ENCODE measurements at regions not wholly inside any gene's neighbourhood (a gene's known extent, or its start where the extent isn't known, plus 50 kb on each side); places are given as distances from the start of the nearest gene placed in this dataset.

- no peak for DNase-seq (ENCODE audit: extremely low spot score)
- POLR2A ChIA-PET: no interaction called here
- TF ChIP-seq CTCF (IDR thresholded peaks at IDR 0.05; ENCODE audit: control extremely low read depth, extremely low read depth, low read depth, missing control alignments): no peak
- CTCF ChIA-PET: no interaction called here
Observed at GRCh38 chr1:30466610-30467009, 256.8 kb downstream of the MATN1 start.

GRCh38 chr1:30466026-30466425 is 257.4 kb downstream of the MATN1 start:
- ChIA-PET POLR2A (no interaction called here), CTCF (no interaction called here)
- DNase-seq (ENCODE audit: extremely low spot score): no peak
- no peak for TF ChIP-seq CTCF (IDR thresholded peaks at IDR 0.05; ENCODE audit: control extremely low read depth, extremely low read depth, low read depth, missing control alignments)

GRCh38 chr1:30465096-30465495 is 258.3 kb downstream of the MATN1 start:
- POLR2A ChIA-PET: no interaction called here
- DNase-seq (ENCODE audit: extremely low spot score): no peak
- CTCF ChIA-PET: no interaction called here
- no peak for TF ChIP-seq CTCF (IDR thresholded peaks at IDR 0.05; ENCODE audit: control extremely low read depth, extremely low read depth, low read depth, missing control alignments)

- no peak for TF ChIP-seq CTCF (IDR thresholded peaks at IDR 0.05; ENCODE audit: control extremely low read depth, extremely low read depth, low read depth, missing control alignments)
- CTCF ChIA-PET: interaction anchor here (1.3 kb wide), 1 partner anchor 12 kb away, joined by 3 read pairs; no protein-coding TSS in a partner anchor
- DNase-seq (ENCODE audit: extremely low spot score): no peak
- POLR2A ChIA-PET: no interaction called here
Observed at GRCh38 chr1:30464187-30464617, 259.2 kb downstream of the MATN1 start.

- CTCF ChIA-PET: interaction anchor here (1.3 kb wide), 1 partner anchor 11 kb away, joined by 3 read pairs; no protein-coding TSS in a partner anchor
- POLR2A ChIA-PET: no interaction called here
- no peak for DNase-seq (ENCODE audit: extremely low spot score)
- no peak for TF ChIP-seq CTCF (IDR thresholded peaks at IDR 0.05; ENCODE audit: control extremely low read depth, extremely low read depth, low read depth, missing control alignments)
Observed at GRCh38 chr1:30462826-30463425, 260.5 kb downstream of the MATN1 start.

GRCh38 chr1:30462166-30462565 is 261.2 kb downstream of the MATN1 start:
- ChIA-PET POLR2A (no interaction called here), CTCF (no interaction called here)
- no peak for TF ChIP-seq CTCF (IDR thresholded peaks at IDR 0.05; ENCODE audit: control extremely low read depth, extremely low read depth, low read depth, missing control alignments)
- DNase-seq (ENCODE audit: extremely low spot score): no peak

All from GM10248 (cell line).